GM19240 (cell line): ENCODE measurements at regions not wholly inside any gene's neighbourhood (a gene's known extent, or its start where the extent isn't known, plus 50 kb on each side); places are given as distances from the start of the nearest gene placed in this dataset.
"Not testable (repeated sequence)": the region's sequence is repeated elsewhere in the genome, so short reads cannot be mapped to it uniquely, and the experiment has no call there.

Source experiments
- DNase-seq: peaks from one replicate; pipeline ENCODE4 v3.0.0; 2011; ENCODE audit warnings: low spot score; ENCODE audit not compliant: insufficient read length

GRCh38 chr7:10734595-10734994 is 239.1 kb upstream of the PHF14 start:
- no peak for DNase-seq

- no peak for DNase-seq
These were observed 234.3 kb upstream of the PHF14 start for GRCh38 chr7:10739401-10739800.

- DNase-seq, result no peak
These were observed 232.9 kb upstream of the PHF14 start for GRCh38 chr7:10740805-10741204.

- no peak for DNase-seq
These were observed 216.7 kb upstream of the PHF14 start for GRCh38 chr7:10756981-10757380.

- no peak for DNase-seq
These were observed 214.6 kb upstream of the PHF14 start for GRCh38 chr7:10759120-10759519.

- no peak for DNase-seq
These were observed 205.9 kb upstream of the PHF14 start for GRCh38 chr7:10767771-10768170.

- DNase-seq, result no peak
These were observed 203.5 kb upstream of the PHF14 start for GRCh38 chr7:10770176-10770575.

GRCh38 chr7:10773430-10773829 is 200.2 kb upstream of the PHF14 start:
- no peak for DNase-seq

GRCh38 chr7:10779465-10780399 is 193.9 kb upstream of the PHF14 start:
- DNase-seq, result no peak

GRCh38 chr7:10780400-10780747 is 193.3 kb upstream of the PHF14 start:
- no peak for DNase-seq

- not testable (repeated sequence) for DNase-seq
These were observed 186.7 kb upstream of the PHF14 start for GRCh38 chr7:10786976-10787375.

GRCh38 chr7:10789170-10789569 is 184.5 kb upstream of the PHF14 start:
- DNase-seq, result no peak

- DNase-seq, result no peak
These were observed 182.8 kb upstream of the PHF14 start for GRCh38 chr7:10790910-10791309.

GRCh38 chr7:10793995-10794775 is 179.5 kb upstream of the PHF14 start:
- DNase-seq, result no peak

GRCh38 chr7:10797157-10797556 is 176.5 kb upstream of the PHF14 start:
- no peak for DNase-seq

- DNase-seq, result no peak
These were observed 175.6 kb upstream of the PHF14 start for GRCh38 chr7:10798044-10798443.

GRCh38 chr7:10799475-10799874 is 174.2 kb upstream of the PHF14 start:
- DNase-seq, result no peak

GRCh38 chr7:10802011-10802410 is 171.7 kb upstream of the PHF14 start:
- DNase-seq, result no peak

- DNase-seq, result no peak
These were observed 171.1 kb upstream of the PHF14 start for GRCh38 chr7:10802526-10802925.

GRCh38 chr7:10803720-10804119 is 170.0 kb upstream of the PHF14 start:
- DNase-seq, result no peak

GRCh38 chr7:10804770-10805169 is 168.9 kb upstream of the PHF14 start:
- DNase-seq, result no peak

GRCh38 chr7:10815546-10815945 is 158.1 kb upstream of the PHF14 start:
- DNase-seq, result no peak

GRCh38 chr7:10821156-10821555 is 152.5 kb upstream of the PHF14 start:
- DNase-seq, result no peak
